ENCODE measurements at regions not wholly inside any gene's neighbourhood (a gene's known extent, or its start where the extent isn't known, plus 50 kb on each side); places are given as distances from the start of the nearest gene placed in this dataset.
"Not testable (repeated sequence)": the region's sequence is repeated elsewhere in the genome, so short reads cannot be mapped to it uniquely, and the experiment has no call there.

DNA sequence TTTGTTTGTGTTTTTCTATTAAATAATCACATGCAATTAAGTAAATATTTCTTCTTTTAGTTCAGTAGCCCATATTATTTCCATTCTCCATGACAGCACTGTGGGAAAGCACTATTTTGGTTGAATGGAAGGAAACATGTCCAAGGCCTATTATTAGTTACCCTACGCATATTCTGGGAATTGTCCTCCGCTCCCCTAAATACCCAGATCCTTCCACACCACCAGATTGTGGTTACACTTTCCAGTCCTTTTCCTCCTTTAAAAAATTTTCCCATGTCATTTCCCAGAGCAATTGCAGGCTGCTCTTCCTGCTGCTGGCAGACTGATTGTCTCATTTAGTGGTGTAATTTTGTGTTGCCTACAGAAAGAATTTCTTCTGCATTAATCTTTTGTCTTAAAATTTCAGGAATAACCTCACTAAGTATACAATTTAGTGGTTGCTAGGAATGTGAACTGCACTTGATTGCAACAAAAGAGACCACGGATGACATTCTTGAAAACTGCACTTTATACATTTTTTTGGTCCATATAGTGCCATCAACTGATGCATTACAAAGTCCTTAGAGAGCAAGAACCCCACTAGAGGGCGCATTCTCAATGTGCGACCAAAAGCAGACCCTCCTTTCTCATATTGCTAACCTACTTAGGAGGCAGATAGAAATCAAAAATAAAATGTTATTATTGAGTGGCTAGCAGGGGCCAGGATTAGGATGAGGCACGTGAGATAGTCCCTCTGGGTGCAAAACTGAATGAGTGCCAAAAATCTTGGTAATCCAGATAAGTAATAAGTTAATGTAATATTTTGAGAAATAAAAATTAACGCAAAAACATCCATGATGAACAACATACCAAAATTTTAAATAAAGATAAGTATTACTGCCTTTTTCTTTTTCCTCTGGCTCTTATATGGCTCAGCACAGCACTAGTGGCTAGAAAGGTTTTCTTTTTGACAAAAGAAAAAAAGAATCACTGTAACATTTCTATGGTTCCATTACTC is 98.8 kb upstream of the IQCM start:
- in situ Hi-C loops (cut with MboI; ENCODE audit: low pct_unique_long_range_greater_than_20kb, low sequenced_read_pairs, unreplicated experiment) = no loop called here
- DNase-seq (ENCODE audit: low spot score) = peak; percentile 56
- TF ChIP-seq, protein P1, sequence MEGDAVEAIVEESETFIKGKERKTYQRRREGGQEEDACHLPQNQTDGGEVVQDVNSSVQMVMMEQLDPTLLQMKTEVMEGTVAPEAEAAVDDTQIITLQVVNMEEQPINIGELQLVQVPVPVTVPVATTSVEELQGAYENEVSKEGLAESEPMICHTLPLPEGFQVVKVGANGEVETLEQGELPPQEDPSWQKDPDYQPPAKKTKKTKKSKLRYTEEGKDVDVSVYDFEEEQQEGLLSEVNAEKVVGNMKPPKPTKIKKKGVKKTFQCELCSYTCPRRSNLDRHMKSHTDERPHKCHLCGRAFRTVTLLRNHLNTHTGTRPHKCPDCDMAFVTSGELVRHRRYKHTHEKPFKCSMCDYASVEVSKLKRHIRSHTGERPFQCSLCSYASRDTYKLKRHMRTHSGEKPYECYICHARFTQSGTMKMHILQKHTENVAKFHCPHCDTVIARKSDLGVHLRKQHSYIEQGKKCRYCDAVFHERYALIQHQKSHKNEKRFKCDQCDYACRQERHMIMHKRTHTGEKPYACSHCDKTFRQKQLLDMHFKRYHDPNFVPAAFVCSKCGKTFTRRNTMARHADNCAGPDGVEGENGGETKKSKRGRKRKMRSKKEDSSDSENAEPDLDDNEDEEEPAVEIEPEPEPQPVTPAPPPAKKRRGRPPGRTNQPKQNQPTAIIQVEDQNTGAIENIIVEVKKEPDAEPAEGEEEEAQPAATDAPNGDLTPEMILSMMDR (IDR thresholded peaks at IDR 0.05; ENCODE audit: extremely low read depth, insufficient read depth, missing control alignments) = peak; percentile 74

DNA sequence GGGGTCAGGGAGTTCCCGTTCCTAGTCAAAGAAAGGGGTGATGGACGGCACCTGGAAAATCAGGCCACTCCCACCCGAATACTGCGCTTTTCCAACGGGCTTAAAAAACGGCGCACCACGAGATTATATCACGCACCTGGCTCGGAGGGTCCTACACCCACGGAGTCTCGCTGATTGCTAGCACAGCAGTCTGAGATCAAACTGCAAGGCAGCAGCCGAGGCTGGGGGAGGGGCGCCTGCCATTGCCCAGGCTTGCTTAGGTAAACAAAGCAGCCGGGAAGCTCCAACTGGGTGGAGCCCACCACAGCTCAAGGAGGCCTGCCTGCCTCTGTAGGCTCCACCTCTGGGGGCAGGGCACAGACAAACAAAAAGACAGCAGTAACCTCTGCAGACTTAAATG is 100.1 kb upstream of the IQCM start:
- DNase-seq (ENCODE audit: low spot score); in situ Hi-C loops (cut with MboI; ENCODE audit: low pct_unique_long_range_greater_than_20kb, low sequenced_read_pairs, unreplicated experiment): not testable (repeated sequence)

DNA sequence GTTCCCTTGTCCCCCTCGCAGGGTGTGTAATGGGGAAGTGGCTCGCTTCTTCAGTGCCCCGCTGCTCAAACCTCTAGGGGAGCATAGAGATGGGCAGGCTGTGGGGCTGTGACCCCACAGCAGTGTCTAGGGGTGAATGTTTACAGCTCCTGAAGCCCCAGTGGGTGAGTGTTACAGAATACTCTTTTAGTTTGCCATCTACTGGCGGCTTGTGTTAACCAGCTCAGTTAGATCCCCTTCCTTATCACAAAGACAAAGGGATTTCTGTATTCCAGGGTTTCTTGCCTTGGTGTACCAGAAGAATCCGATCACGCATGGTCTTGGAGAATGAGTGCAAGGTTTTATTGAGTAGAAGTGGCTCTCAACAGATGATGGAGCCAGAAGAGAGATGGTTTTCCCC is 108.1 kb upstream of the IQCM start:
- in situ Hi-C loops (cut with MboI; ENCODE audit: low pct_unique_long_range_greater_than_20kb, low sequenced_read_pairs, unreplicated experiment) = no loop called here
- TF ChIP-seq, protein P1 (IDR thresholded peaks at IDR 0.05; ENCODE audit: extremely low read depth, insufficient read depth, missing control alignments) = no peak
- DNase-seq (ENCODE audit: low spot score) = no peak

DNA sequence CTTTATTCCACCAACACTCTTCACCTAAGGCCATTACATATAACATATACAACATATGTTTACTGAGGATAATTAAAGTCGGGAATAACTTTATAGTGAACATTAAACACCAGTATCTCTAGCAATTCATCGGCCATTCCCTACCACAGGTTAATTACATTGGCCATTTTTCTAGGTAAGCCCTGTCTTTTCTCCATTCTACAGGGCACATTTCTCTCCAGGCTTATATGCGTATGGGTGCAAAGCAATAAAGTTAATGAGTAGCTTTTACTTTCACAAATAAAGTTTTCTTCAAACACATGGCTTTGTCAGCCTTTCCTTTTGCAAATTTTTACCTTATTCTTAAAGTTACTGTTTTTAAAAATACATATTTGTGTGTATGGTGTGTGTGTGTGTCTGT is 111.9 kb upstream of the IQCM start:
- TF ChIP-seq, protein P1 (IDR thresholded peaks at IDR 0.05; ENCODE audit: extremely low read depth, insufficient read depth, missing control alignments) = no peak
- in situ Hi-C loops (cut with MboI; ENCODE audit: low pct_unique_long_range_greater_than_20kb, low sequenced_read_pairs, unreplicated experiment) = no loop called here
- DNase-seq (ENCODE audit: low spot score) = no peak

DNA sequence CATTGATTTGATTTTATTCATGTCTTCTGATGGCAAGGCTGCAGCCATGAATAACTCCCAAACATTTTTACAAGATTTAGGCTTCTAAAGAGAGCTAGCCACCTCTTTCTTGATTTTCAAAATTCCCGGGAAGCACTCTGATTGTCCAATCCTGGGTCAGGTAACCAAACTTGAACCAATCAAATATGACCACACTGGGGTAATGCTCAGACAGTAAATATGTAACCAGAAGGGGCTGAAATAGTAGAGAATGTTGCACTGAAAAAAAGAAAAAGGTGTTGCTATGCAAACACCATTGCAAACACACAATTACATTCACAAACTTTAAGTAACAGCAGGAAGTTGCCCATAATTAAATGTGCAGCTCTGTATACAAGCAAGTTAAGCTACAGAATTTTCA is 112.9 kb upstream of the IQCM start:
- DNase-seq (ENCODE audit: low spot score) = no peak
- in situ Hi-C loops (cut with MboI; ENCODE audit: low pct_unique_long_range_greater_than_20kb, low sequenced_read_pairs, unreplicated experiment) = no loop called here
- TF ChIP-seq, protein P1 (IDR thresholded peaks at IDR 0.05; ENCODE audit: extremely low read depth, insufficient read depth, missing control alignments) = no peak

DNA sequence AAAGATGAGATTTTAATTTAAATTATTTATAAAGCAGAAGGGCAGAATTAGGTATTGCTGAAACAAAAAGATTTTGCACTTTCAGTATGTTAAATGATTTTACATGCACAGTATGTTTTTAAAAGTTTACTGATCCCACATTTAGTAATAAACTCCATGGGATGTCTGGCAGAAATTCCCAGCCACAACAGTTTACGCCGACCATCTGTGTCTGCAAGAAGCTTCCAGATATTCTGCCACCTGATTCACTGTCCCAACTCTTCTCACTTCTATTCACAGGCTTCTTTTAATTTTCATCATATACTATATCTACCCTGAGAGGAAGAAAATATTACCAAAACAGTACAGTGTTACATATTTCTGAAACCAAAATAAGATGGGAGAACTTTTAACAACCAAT is 115.8 kb upstream of the IQCM start:
- in situ Hi-C loops (cut with MboI; ENCODE audit: low pct_unique_long_range_greater_than_20kb, low sequenced_read_pairs, unreplicated experiment) = no loop called here
- TF ChIP-seq, protein P1 (IDR thresholded peaks at IDR 0.05; ENCODE audit: extremely low read depth, insufficient read depth, missing control alignments) = no peak

DNA sequence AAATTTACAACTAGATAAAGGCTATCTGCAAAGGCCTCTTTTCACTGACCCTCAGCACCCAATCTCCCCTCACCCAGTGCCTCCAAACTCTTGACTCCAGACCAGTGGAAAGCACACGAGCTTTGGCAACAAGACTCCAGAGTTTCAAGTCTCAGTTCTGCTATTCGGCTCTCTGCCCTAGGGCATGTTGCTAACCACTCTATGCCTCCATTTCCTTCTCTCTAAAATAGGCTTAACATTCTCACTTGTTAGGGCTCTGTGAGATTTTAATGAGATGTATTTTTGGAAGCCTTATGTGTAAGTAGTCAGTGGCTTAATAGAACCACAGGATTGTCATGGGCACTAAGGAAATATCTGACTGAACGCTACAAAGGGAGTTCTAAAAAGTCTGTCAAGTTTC is 116.5 kb upstream of the IQCM start:
- in situ Hi-C loops (cut with MboI; ENCODE audit: low pct_unique_long_range_greater_than_20kb, low sequenced_read_pairs, unreplicated experiment) = no loop called here
- no peak for DNase-seq (ENCODE audit: low spot score)
- TF ChIP-seq, protein P1 (IDR thresholded peaks at IDR 0.05; ENCODE audit: extremely low read depth, insufficient read depth, missing control alignments) = no peak

More for the DNA sequence above, 115.8 kb upstream of the IQCM start:
- DNase-seq (ENCODE audit: low spot score) = no peak

Data from GM13977 (cell line).